Upper lobe of right lung (tissue), 1 donor: ENCODE measurements at regions not wholly inside any gene's neighbourhood (a gene's known extent, or its start where the extent isn't known, plus 50 kb on each side); places are given as distances from the start of the nearest gene placed in this dataset.

Experiments used
- ATAC-seq: fragments of 200-7000 bp; cut with Tn5 transposase; one replicate; pipeline ENCODE4 v1.9.1; 2020; ENCODE audit warnings: mild to moderate bottlenecking, moderate library complexity
- DNase-seq: peaks from one replicate; pipeline ENCODE4 v3.0.0-alpha.2; 2020
- H3K27ac ChIP-seq: fragments of 200-600 bp; one replicate; pipeline ENCODE4 v1.8.0; 2022
- H3K27me3 ChIP-seq: fragments of 200-600 bp; one replicate; pipeline ENCODE4 v1.8.0; 2022; ENCODE audit warnings: mild to moderate bottlenecking
- H3K36me3 ChIP-seq: fragments of 200-600 bp; one replicate; pipeline ENCODE4 v1.8.0; 2022
- H3K4me1 ChIP-seq: fragments of 200-600 bp; one replicate; pipeline ENCODE4 v1.8.0; 2022
- H3K4me3 ChIP-seq: fragments of 200-600 bp; one replicate; pipeline ENCODE4 v1.8.0; 2022; ENCODE audit warnings: mild to moderate bottlenecking
- H3K9me3 ChIP-seq: fragments of 200-600 bp; one replicate; pipeline ENCODE4 v1.8.0; 2022
- intact Hi-C: fragments of 100-400 bp; cut with DNase I; formaldehyde crosslinking; loops from one replicate; pipeline ENCODE4 v1.11.0; 2022
- TF ChIP-seq, protein P1 (sequence below): fragments of 200-600 bp; IDR thresholded peaks from one replicate; pipeline ENCODE4 v1.8.0; 2022; ENCODE audit warnings: antibody characterized with exemption
- donor health status: DM: no; HTN: yes; CAD: no; lungs with severe emphysema.

DNA sequence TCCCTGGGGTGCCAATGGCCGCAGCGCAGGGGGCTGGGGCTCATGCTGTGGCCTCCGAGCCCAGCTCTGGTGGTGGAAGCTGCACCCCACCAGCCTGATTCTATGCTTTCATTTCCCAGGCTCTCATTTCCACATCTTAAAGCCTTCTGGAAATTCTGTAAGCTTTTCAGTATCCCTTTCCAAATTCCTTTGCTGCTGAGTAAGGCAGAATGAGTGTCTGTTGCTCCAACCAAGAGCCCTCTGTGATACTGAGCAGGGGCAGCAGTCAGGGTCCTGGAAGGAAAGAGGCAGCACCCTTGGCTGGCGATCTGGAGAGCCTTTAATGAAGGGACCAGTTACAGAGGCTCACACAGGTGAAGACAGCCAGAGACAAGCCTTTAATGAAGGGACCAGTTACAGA lies 79.5 kb upstream of the FOXF1 start:
- no peaks in the 10 kb centered on the region for H3K4me1 ChIP-seq
- intact Hi-C loops, result no loop called here
- no peaks in the 10 kb centered on the region for H3K27me3 ChIP-seq
- TF ChIP-seq, protein P1, sequence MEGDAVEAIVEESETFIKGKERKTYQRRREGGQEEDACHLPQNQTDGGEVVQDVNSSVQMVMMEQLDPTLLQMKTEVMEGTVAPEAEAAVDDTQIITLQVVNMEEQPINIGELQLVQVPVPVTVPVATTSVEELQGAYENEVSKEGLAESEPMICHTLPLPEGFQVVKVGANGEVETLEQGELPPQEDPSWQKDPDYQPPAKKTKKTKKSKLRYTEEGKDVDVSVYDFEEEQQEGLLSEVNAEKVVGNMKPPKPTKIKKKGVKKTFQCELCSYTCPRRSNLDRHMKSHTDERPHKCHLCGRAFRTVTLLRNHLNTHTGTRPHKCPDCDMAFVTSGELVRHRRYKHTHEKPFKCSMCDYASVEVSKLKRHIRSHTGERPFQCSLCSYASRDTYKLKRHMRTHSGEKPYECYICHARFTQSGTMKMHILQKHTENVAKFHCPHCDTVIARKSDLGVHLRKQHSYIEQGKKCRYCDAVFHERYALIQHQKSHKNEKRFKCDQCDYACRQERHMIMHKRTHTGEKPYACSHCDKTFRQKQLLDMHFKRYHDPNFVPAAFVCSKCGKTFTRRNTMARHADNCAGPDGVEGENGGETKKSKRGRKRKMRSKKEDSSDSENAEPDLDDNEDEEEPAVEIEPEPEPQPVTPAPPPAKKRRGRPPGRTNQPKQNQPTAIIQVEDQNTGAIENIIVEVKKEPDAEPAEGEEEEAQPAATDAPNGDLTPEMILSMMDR, result no peak
- ATAC-seq (no peak), DNase-seq (no peak)
- H3K9me3 ChIP-seq, result no peaks in the 10 kb centered on the region
- H3K27ac ChIP-seq, result no peak overlapping the region
- no peak overlapping the region for H3K4me3 ChIP-seq
- no peaks in the 10 kb centered on the region for H3K36me3 ChIP-seq

DNA sequence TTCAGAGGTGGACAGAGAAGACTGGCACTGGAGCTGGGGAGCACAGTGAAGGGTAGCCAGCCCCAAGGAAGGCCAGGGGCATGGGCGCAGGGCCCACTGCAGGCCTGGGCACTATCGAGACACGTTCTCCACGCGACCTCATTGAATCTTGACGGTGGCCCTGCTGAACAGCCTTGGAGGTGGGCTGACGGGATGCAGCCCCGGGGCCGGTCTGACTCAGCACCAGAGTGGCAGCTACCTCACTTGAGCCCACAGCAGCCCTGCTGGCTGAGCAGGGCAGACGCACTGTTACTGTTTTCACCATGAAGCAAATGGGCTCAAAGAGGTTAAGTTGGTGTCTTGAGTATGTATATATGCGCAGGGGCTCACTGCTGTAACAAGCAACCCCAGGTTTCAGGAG lies 78.8 kb upstream of the FOXF1 start:
- DNase-seq, result no peak
- intact Hi-C loops, result no loop called here
- TF ChIP-seq, protein P1, result no peak
- Histone ChIP-seq H3K4me3 (no peak overlapping the region), H3K27ac (no peak overlapping the region), H3K27me3 (no peaks in the 10 kb centered on the region), H3K9me3 (no peaks in the 10 kb centered on the region), H3K36me3 (no peaks in the 10 kb centered on the region), H3K4me1 (no peaks in the 10 kb centered on the region)
- no peak for ATAC-seq

GRCh38 chr16:86432048-86432447 lies 78.3 kb upstream of the FOXF1 start:
- TF ChIP-seq, protein P1, result no peak
- Histone ChIP-seq H3K27me3 (no peaks in the 10 kb centered on the region), H3K9me3 (no peaks in the 10 kb centered on the region), H3K36me3 (no peaks in the 10 kb centered on the region), H3K4me3 (no peak overlapping the region), H3K27ac (no peak overlapping the region), H3K4me1 (no peaks in the 10 kb centered on the region)
- no peak for DNase-seq
- ATAC-seq, result no peak
- intact Hi-C loops, result no loop called here

DNA sequence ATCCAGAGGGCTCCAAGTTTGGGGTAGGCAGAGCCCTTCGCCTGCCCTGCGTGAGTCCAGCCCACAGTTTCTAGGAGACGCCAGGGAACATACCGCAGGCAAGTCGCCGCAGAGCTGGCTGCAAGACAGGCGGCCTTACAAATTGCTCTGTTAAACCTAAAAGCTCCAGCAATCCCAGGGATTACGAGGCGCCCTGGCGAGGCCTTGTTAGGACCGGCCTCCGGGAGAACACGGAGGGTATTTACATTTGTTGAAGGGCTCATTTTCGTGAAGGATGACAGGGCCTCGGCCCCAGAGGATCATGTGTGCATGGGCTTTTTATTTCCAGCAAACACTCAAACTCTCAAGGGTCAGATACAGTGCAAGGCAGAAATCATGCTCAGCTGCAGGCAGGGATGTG lies 77.6 kb upstream of the FOXF1 start:
- intact Hi-C loops, result no loop called here
- Histone ChIP-seq H3K4me1 (no peaks in the 10 kb centered on the region), H3K4me3 (no peak overlapping the region), H3K36me3 (no peaks in the 10 kb centered on the region), H3K27ac (no peak overlapping the region), H3K27me3 (no peaks in the 10 kb centered on the region), H3K9me3 (no peaks in the 10 kb centered on the region)
- DNase-seq (no peak), ATAC-seq (no peak)
- TF ChIP-seq, protein P1, result no peak

DNA sequence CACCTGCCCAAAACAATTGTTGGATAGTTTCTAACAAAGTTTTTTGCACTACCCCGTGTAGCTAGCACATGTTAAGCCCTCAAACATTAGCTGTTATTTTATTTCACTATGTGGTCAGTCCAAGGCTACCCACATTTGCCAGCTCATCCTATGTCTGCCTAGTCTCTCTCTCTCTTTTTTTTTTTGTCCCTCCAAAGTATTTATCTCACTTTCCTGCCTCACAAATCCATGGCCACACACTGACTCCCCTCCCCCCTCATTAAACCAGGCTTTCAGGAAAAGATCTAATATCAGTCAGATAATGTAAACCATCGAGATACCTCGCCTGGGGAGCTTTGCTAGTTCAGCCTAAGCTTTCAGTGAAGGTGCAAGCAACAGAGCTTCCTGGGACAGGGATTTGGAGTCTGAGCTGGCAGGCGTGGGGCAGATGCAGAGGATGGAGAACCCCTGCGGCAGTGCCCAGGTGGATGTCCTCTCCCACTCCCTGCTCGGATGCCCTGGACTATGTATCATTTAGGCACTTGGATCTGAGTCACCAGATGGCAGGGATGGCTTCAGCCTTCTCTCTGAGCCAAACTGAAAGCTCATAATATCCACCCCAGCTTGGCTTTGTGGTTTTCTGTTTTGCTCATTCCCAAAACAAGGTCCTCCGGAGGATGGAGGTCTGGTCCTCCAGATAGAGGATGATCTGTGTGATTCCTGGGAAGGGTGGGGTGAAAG lies 73.7 kb upstream of the FOXF1 start:
- peaks cover 6% of the 10 kb centered on the region for H3K27me3 ChIP-seq

More for the DNA sequence above, 73.7 kb upstream of the FOXF1 start:
- intact Hi-C loops, result no loop called here
- H3K4me1 ChIP-seq, result no peaks in the 10 kb centered on the region
- no peak overlapping the region for H3K4me3 ChIP-seq
- H3K27ac ChIP-seq, result no peak overlapping the region
- H3K36me3 ChIP-seq, result no peaks in the 10 kb centered on the region
- DNase-seq (no peak), ATAC-seq (no peak)
- H3K9me3 ChIP-seq, result no peaks in the 10 kb centered on the region
- TF ChIP-seq, protein P1, result no peak
